GM19240 (cell line): ENCODE measurements at regions not wholly inside any gene's neighbourhood (a gene's known extent, or its start where the extent isn't known, plus 50 kb on each side); places are given as distances from the start of the nearest gene placed in this dataset.

Source experiments
- DNase-seq: peaks from one replicate; pipeline ENCODE4 v3.0.0; 2011; ENCODE audit warnings: low spot score; ENCODE audit not compliant: insufficient read length

DNA sequence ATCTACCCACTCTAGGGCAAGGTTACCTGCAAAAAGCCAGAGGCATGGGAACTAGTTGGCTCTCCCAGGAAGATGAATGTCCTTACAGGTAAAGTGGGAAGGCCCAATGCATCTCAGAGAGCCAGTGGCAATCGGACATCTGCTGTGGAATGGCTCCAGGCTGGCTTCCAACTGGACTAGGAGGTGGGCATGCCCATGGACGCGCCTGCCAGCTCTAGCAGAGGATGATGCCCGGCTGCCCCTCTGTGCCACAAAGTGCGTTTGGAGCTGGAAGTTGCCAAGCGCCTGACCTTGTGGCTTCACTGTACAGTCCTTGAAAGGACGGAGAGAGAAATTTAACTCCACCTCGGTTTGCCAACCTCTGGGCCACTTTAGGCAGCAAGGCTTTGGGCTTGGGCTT lies 84.4 kb downstream of the NR2F2 start:
- no peak for DNase-seq

GRCh38 chr15:96415513-96416217 lies 85.2 kb downstream of the NR2F2 start:
- DNase-seq = no peak

DNA sequence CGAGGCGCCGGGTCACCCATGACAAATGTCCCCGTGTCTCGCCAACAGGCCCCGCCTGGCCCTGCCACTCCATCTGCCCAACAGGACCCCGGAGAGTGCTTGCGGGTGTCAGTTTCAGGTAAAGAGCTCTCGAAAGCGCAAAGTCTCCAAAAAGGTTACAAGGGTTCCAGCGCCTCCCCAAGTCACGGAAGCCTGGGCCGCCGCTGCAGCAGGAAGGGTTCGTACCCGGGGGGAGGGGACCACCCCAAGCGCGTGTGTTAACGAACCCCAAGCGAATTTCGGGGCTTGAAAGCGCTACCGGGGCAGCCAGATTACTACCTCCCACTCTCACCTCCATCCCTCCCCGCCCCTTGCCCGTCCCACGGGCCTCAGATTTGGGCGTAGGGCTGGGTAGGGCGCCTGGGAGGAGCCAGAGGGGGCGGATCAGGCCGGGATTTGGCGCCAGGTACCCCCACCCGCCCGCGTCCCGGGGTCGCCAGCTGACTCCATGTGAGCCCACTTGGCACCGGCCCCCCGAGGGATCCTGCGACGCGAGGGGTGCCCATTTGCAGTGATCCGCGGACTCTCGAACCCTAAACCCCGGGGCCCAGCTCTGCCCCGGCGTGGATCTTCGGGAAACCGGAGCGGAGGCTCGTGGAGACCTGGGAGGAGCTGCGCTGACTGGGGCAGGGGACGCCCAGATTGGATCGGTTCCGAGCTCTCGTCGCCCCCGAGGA lies 85.9 kb downstream of the NR2F2 start:
- DNase-seq = no peak

- DNase-seq = no peak
Measured at GRCh38 chr15:96416934-96417759, 86.6 kb downstream of the NR2F2 start.

DNA sequence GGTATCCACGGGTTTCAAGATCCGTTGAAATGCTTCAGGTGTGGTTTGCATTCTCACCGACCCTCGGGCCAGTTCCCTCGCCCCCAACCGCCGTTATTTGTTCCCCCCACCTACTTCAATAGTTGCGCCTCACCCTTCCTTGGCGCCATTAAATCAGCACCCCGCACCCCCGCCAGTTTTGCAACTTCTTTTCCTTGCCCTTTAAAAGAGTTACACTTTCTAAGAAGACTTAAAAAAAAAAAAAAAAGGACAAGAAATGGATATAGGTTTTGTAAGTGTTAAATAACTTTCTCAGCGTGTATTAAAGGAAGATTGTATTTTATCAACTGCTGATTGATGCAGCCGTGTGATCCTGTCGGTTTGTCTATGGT lies 87.2 kb downstream of the NR2F2 start:
- no peak for DNase-seq

DNA sequence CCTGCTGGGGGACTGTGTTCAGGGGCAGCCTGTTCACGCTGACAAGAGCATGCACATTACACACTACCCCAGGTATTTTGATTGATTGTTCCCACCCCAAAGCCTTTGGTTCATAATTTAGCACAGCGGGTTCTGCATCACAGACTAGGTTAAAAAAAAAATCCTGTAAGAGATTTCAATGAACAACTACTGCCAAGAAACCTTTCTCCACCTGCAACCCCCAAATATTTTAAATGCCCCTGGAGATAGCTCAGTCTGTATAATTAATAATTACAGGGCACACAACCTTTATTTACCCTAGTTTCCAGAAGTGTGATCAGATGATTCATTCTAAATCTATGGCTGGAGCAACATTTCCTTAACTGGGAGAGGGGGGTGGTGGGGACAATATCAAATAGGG lies 87.6 kb downstream of the NR2F2 start:
- no peak for DNase-seq

- DNase-seq = no peak
Measured at GRCh38 chr15:96421178-96421601, 90.7 kb downstream of the NR2F2 start.

DNA sequence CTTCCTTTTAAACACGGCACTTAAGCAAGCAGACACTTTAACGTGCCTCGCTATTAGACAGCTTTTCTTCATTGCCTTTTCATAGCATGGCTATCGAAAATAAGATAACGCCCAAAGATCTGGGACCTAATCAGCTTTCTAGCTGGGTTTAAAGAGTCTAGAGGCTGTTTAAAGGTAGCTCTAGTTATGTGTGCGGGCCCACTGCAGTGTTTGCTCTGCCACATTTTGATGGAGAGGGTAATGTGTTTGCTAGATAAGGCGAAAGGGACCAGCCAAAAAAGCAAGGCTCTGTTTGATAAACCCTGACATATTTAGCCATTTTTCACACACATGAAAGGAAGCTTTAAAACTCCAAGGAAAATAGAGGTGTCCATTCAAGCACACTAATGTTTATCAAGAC lies 91.6 kb downstream of the NR2F2 start:
- no peak for DNase-seq

DNA sequence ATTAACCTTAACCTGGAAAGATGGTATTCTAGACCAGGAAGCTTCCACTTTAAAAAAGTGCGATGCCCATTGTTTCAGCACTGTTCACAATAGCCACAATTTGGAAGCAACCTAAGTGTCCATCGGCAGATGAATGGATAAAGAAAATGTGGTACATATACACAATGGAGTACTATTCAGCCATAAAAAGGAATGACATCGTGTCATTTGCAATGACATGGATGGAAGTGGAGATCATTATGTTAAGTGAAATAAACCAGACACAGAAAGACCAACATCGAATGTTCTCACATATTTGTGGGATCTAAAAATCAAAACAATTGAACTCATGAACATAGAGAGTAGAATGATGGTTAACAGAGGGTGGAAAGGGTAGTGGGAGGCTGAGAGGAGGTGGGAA lies 94.2 kb downstream of the NR2F2 start:
- DNase-seq = no peak

GRCh38 chr15:96428742-96429141 lies 98.2 kb downstream of the NR2F2 start:
- DNase-seq = no peak

DNA sequence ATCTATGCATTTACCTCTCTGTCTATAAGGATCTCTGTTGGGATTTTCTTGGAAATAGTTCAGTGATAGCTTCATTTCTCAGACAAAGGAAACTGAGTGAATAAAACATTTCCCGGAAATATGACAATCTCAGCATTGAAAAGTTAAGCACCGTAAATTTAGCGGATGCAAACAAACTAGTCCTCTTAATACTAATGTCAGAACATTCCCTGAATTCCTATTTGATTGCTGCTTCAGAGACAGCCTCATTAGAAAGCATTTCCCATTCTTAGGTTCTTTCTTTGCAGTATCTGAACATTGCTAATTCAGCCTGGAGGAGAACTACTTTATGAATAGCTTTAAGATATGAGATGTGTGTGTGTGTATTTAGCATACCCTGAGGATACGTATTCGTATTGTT lies 101.3 kb downstream of the NR2F2 start:
- no peak for DNase-seq

GRCh38 chr15:96435022-96435421 lies 104.5 kb downstream of the NR2F2 start:
- no peak for DNase-seq

DNA sequence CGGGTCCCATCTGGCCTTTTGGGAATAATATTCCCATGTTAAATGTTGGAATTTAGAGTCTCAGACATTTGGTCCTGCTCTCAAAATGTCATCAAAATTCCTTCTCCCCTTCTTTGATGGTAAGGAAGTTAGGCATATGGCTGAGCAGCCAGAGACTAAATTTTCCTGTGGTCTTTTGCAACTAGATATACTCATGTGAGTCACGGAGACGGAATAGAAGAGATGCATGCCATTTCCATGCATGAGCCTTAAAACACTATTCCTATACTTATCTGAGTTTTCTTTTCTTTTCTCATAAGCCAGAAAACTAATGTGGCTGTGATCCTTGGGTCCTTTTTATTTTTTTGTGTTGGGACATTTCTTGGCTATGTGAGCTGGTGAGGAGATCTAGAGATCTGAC lies 105.3 kb downstream of the NR2F2 start:
- DNase-seq = no peak

GRCh38 chr15:96440978-96441377 lies 110.5 kb downstream of the NR2F2 start:
- no peak for DNase-seq

DNA sequence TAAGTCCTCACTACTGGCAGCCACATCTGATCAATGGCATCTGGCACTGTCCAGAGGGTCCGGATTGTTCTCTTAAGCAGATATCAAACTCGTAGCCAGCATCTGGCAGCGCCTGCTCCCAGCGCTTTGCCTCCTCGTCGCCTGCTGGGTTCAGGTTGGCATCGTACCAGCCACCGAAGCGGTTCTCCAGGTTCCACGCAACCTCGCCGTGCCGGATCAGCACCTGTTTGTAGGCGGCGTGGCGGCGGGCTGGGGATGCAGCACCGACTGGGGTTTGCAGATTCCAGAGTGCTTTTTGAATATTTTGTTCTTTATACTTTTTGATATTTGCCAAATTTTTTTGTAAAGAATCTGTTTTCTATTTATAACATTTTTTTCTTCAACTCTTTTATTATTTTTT lies 111.6 kb downstream of the NR2F2 start:
- DNase-seq = no peak

- DNase-seq = no peak
Measured at GRCh38 chr15:96444865-96445264, 114.4 kb downstream of the NR2F2 start.

- no peak for DNase-seq
Measured at GRCh38 chr15:96448923-96449322, 118.4 kb downstream of the NR2F2 start.

DNA sequence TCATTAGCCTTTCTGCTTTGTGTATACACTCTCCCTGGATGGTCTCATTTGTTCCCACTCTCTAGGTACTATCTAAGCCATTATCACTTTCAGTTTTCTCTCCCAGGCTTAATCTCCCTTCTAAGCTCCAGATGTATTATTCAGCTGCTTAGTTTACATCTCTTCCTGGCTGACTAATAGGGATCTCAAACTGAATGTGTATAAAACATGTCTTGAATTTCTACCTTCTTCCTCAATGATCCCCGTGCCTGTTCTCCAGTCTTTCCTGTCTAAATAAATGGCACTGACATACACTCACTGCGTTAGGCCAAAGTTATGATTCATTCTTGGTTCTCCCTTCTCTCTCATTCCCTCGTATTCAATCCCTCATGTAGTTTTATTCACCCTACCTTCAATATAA lies 127.3 kb downstream of the NR2F2 start:
- no peak for DNase-seq

DNA sequence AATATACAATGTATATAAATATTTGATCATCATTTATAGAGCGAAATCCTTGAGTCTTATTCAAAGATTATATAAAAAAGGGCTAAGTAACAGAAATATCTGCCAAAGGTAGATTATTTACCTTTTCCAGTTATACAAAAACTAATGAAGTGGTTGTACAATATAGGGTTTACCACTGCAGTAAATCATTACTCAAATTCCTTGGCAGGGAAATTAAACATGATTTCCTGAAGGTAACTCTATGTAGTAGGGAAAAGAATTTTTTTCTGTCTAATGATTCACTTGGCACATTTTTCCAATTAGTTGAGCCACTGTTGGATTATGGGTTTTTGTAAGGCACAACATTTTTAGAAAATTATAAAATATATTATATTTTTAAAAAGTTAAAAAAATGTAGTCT lies 129.6 kb downstream of the NR2F2 start:
- DNase-seq = no peak

- DNase-seq = no peak
Measured at GRCh38 chr15:96462768-96463750, 132.6 kb downstream of the NR2F2 start.

DNA sequence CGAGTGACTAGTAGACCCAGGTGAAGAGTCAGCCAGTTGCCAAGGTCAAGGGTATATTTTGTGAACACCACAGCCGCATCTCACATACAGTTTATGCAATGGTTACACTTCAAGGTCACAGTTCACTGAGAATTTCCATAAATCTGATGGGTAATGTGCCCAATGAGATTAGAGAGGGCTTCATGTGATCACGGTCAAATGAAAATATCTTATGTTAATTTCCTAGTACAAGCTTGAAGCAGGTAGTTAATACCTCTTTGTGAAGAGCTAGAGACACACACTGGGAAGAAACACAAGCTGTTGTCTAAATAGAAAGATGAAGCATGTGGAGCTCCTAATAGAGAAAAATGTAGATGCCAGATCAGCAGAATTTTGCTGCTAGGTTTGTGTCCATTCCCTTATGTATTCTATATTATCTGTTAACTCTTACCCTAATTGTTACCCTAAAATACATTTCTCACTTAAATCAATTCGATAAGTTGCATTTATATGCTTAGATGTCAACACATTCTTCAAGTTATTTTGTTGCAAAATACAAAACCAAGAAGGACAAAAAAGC lies 136.0 kb downstream of the NR2F2 start:
- DNase-seq = no peak
